HG03558 (cell line): ENCODE measurements at regions not wholly inside any gene's neighbourhood (a gene's known extent, or its start where the extent isn't known, plus 50 kb on each side); places are given as distances from the start of the nearest gene placed in this dataset.

ENCODE experiments used
- ATAC-seq: cut with Tn5 transposase; IDR thresholded peaks from one replicate; pipeline ENCODE4 v1.9.1; 2021; ENCODE audit warnings: moderate number of reproducible peaks; ENCODE audit not compliant: unreplicated experiment; ENCODE audit errors: extremely low read depth

DNA sequence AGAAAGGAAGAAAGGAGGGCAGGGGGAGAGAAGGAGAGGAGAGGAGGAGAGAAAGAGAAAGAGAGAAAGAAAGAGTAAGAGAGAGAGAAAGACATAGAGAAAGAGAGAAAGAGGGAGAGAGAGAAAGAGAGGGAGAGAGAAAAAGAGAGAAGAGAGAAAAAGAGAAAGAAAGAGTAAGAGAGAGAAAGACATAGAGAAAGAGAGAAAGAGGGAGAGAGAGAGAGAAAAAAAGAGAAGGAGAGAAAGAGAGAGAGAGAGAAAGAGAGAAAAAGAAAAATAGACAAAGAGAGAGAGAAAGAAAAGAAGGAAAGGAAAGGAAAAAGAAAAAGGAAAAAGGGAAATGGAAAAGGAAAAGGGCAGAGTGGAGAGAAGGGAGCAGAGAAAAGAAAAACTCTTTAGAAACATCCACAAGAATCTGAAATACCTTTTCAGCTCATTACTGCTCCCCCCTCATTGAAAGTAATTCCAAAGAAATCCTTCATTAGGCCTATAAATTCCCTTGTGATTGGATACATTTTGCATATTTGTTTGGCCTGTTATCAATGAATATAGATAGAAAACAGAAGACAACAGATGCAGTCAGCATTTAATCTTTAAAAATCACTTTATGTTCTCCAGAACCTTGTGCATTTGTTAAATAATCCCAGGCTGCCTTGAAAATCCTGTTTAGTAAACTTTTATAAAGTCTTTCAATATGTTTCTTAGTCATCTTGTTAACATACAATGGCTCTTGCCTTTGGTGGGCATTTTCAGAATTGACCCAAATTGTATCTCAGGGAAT lies 411.5 kb downstream of the NFIB start:
- no peak for ATAC-seq

DNA sequence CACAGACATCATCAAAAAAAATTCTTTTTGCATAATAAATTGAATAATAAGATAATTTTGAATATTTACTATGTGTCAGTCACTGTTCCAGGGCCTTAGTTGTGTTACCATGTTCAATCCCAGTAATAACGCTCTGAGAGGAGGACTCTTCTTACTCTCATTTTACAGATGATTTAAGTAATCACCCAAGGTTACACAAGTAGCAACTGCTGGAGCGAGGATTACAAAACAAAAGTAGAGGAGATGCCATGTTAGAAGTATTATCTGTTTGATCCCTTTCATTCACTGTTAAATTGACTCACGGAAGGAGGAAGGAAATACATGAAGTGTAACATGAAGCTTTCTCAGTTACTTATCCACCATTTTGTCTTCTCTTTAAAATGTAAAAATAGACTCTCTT lies 412.8 kb downstream of the NFIB start:
- ATAC-seq = no peak

DNA sequence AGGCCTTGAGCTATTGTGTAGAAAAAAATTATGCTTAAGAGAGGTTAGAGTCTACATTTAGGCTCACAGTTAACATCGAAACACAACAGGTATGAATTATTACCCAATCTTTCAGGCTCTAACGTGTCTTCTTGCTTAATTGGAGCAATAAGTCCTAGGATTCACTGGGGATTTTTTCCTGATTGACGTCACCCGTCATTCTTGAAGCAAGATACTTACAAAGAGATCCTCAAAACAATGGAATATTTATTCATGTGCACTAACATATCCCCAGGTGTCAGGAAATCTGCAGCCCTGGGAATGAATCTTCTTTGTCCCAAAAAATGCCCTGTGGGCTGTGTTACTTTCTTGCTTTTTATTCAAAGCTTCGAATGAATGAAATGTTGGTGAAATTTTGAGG lies 413.5 kb downstream of the NFIB start:
- no peak for ATAC-seq

DNA sequence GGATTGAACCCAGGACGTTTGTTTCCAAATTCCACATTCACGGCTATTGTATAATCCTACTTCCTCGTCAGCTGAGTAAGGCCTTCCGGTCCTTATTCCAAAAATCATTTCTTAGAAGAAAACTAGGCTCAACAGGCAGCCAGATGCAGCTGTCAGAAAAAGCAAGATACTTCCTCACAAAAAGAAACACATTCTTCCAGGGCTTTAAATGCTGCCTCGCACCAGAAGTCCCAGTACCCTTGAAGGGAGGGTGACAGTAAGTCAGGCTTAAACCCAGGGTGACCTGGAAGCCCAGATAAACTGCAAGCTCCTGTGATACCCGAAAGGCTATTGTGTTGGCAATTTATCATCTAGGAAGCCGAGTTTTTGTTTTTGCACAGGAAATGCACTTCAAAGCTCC lies 414.0 kb downstream of the NFIB start:
- no peak for ATAC-seq

DNA sequence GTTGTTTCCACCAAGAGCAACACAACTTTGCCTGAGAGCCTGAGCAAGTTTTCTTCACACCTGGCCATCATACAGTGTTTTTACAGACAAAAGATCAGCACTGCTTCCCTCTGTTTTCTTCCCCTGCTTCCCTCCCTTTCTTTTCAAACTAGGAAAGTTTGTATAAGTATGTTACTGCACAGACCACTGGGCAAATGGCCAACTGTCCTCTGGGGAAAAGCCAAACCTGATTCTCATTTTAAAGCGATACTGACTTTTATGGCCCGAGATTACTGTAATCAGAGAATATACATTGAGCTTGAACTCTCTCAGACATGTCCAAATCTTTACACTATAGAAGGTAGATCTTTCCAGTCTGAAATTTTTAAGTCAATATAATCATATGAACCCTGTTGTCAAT lies 415.0 kb downstream of the NFIB start:
- no peak for ATAC-seq

DNA sequence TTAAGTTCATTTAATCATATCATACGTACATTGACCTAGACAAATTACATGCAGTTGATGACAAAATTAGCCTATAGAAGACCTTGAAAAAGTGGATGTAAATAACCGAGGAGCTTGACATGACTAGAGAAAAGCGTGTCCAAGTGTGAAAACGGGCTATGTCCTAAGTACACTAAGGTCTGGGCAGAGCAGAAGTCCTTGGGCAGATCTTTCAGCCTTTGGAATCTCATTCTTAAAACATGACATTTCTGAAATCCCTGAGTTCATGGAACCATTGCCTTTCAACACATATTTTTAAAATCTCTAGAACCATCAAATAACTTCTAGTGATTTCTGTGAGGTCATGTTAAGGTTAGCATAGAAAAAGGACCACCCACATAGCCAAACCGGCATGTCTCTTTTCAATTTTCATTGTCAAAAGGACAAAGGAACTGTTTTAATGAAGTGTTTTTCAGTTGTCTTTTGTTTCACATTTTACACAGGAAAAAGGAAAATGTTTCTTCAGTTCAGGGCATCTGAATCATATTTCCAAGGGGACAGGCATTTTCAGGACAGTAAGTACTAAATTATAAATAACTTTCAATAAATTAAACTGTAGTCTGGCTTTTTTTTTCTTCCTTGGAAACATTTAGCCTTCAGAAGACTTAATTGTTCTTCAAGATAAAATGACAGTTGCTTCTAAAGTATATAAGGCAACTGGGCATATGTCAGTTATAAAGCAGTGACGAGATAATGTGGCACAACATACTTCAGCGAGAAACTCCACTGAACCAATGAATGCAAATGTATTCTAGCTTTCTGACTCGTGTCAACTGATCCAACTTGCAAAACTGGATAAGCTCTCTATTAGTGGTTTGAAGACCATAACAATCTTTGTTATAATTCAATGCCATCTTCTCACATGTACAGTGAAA lies 416.8 kb downstream of the NFIB start:
- ATAC-seq = no peak

DNA sequence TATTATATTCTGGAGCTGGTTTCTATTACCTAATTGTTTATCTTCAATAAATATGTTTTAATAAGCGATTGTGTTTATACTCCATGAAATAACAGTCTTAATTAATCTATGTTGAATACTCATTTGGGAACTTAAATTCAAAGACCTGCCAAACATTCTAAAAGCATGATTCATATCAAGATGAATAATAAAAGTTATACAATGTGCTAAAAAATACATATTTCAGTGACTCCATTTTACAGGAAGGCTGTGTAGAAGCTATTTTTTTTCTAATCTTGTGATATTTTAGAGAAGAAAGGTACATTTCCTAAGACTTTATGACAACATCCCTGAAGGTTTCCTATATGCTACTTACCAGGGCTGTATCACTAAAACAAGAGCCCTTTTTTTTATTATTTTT lies 417.9 kb downstream of the NFIB start:
- ATAC-seq = no peak

DNA sequence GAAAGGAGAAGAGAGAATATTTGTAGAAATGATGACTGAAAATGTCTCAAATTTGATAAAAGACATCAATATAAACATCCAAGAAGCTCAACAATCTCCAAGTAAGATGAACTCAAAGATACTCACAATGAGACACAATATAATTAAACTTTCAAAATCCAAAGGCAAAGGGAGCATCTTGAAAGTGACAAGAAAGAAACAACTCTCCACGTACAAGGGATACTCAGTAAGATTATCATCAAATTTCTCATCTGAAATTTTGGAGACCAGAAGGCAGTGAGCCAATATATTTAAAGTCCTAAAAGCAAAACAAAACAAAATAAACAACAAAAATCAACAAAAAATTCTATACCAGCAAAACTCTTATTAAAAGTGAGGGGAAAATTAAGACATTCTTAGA lies 428.7 kb downstream of the NFIB start:
- no peak for ATAC-seq

DNA sequence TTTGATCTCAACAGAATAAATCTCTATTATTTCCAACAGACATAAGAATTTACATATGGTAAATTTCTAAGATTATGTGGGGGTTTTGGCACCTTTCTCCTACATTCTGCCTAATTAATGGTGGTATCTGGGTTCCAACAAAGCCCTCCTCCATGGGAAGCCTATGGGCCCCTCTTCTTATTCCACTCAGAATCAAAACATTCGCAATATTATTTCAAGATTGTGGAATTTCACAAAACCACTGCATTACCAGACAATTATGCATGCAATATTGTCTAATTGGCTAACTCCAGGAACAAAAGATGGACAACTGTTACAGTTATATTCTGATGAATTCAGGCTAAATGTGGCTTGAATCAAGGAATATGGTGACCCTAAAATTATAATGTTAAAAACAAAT lies 434.0 kb downstream of the NFIB start:
- ATAC-seq = no peak

DNA sequence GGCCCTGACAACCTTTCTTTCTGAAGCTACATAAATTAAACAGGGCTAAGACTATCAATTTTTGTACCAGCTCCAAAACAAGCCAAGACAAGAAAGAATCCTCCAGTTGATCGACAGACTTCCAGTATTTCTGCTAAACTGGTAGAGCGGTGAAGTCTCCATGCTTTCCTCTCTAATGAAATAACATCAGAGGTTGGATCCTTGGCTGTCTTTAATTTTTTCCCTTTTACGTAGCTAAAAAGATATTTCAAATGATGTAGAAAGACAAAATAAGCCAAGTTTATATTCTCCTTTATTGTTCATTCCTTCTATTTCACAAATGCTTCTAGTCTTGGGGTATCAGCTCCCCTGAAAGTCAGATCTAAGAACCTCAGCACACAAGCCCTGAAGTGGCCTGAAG lies 434.9 kb downstream of the NFIB start:
- no peak for ATAC-seq

DNA sequence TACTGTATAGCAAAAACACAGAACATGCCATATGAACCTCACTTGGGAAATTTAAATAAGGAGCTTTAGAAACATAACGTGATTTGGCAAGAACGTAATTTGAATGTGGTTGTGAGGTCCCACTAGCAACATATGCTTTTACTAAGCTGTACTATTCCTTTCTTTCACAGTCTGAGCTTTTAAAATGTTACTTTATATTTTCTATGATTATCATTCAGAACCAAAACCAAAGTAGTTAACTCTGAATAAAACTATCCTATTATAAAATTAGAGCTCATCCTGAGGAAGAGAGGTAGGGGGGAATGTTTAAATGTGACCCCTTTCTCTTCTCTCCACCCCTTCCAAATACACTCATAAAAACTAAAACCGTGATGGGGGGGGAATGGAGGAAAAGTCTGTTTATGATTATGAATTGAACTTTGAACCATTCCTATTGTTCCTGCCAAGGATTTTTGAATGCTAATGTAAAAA lies 435.7 kb downstream of the NFIB start:
- ATAC-seq = no peak

DNA sequence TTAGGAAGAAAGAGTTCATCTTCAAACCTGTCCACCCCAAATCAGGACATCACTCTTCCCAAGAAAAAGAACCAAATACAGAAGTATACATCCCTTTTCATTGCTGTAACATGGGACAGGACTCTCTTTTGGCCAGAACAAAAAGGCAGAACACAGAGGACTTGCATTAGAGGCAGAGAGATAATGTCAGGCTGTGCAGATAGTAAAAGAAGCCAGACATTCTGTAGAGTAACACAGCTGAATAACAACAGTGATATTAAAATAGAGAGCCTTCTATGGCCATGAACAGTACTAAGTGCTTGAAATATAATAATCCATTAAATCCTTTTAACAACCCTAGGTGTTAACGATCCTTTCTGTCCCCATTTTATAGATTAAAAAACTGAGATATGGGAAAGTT lies 437.2 kb downstream of the NFIB start:
- no peak for ATAC-seq

DNA sequence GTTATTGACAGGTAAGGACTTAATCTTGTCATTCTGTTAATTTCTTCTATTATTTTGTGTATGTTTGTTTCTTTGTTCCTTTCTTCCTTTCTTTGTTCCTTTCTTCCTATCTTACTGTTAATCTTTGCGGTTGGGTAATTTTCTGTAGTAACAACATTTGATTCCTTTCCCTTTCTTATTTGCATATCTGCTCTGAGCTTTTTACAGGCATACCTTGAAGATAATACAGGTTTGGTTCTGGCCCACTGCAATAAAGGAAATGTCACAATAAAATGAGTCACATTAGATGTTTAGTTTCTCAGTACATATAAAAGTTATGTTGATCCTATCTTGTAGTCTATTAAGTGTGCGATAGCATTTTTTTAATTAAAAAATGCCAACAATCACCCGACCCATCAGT lies 440.7 kb downstream of the NFIB start:
- no peak for ATAC-seq

DNA sequence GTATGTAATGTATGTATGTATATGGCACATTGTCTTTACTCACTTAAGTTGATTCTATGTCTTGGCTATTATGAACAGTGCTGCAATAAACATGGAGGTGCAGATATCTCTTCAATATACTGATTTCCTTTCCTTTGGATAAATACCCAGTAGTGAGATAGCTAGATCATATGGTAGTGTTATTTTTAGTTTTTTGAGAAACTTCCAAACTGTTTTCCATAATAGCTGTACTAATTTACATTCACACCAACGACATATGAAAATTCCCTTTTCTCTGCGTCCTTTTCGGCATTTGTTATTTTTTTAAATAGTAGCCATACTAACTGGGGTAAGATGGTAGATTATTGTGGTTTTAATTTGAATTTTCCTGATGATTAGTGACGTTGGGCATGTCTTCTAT lies 445.6 kb downstream of the NFIB start:
- ATAC-seq = no peak

DNA sequence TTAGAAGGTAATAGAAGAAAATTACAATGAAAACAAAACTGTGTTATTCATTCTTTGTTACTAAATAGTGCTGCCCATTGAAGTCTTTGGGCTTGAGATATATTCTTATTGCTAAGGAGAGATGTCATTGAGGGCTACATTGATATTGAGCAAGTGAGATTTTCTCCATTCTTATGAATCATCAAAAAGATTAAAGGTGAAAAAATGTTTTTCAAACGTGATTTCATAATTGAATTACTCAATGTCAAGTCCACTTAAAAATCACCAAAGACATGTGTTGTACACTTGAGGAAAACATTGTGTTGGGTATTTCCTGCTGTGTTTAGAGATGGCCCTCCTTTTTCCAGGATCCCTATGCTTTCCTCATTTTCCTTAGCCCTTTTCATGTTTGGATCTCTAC lies 448.1 kb downstream of the NFIB start:
- no peak for ATAC-seq

DNA sequence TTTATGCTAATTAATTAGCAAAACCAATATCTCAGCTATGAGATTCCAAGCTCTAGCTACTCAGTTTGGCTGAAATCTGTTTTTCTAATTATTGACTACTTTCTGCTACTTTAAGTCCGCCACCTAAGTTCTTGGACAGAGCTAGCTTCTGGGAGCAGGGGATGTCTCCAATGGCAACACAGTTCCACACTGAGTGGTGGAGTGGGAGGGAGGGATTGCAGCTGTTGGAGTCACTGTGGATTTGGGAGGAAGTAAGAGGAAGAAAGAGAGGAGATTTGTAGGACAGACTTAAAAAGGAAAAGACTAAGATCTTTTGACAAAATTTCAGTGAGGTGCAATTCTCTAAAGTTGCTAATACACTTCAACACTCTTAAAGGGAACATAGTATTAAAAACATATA lies 450.8 kb downstream of the NFIB start:
- ATAC-seq = no peak

DNA sequence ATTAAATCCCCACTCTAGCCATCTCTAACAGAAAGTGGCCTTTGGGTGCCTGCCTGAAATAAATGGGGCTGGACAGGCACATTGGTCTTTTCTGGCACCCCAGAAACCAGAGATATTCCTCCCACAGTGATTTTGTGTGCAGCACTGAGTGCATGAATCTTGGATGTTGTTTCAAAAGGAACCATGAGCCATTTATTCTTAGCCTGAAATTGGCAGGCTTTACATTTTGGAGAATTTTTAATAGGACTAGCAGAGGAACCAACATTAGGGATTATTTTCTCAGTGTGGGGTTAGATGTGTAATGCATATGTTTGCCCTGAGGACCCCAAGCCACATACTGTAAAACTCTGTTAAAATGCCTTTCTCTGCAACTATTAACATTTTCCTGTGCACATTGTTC lies 451.3 kb downstream of the NFIB start:
- ATAC-seq = no peak

DNA sequence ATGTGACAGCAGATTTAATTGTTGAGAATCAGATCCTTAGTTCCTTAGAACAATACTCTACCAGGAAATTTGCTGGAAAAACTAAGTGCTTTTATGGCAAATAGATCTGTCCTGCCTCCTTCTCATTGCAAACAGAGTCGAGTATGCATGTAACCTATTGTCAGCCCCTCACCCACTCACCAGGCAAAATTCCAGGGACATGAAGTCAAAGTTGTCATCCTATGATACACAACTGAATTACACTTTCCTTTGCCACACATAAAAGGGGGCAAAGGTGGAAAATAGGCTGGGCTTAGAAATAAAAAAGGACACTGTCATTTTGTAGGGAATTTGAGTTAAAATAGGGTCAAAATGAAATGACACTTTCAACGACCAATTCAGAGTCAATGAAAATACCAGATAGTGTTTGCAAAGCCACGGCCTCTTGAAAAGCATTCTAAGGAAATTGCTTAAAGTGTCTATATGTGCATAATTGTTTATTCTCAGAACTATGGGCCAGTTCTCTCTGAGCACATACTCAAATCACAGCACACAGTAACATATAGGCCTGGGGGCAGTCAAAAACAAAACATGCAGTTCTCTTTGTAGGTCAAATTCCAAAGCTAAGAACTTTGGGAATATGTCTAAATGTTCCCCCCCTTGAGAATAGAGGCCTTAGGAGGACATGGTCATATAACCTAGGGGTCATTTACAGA lies 452.8 kb downstream of the NFIB start:
- ATAC-seq = no peak

DNA sequence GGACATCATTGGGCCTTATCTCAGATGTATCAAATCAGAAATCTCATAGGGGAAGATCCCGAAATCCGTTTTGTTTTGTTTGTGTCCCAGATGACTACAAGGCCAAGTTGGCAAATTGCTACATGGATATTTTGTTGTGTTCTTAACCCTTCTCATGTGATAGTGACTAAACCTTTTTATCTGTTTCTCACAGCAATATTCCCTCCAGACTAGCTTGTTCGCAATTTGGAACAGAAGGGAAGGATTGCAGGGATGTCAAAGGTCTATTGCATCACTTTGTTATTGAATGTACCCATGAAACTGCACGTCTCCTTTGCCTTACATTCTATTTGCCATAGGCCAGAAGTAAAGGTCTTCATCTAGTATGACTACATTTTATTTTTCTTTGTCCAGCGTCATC lies 453.9 kb downstream of the NFIB start:
- no peak for ATAC-seq

DNA sequence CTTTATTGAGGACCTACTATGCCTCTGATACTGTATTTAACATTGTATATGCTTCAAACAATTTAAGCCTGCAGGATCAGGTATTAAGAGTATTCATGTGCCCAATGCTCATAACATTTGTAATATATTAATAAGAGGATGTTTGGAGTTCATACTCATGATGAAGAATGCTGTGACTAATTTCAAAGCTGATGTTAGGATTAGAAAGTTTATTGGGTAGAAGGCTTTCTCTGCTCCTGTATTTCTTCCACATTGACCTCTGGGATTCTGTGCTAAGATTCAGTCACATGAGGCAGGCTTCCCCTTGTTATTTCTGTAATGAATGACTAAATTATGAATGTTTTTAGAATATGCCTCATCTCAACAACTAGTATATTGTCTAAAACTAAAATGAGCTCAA lies 456.4 kb downstream of the NFIB start:
- ATAC-seq = no peak

DNA sequence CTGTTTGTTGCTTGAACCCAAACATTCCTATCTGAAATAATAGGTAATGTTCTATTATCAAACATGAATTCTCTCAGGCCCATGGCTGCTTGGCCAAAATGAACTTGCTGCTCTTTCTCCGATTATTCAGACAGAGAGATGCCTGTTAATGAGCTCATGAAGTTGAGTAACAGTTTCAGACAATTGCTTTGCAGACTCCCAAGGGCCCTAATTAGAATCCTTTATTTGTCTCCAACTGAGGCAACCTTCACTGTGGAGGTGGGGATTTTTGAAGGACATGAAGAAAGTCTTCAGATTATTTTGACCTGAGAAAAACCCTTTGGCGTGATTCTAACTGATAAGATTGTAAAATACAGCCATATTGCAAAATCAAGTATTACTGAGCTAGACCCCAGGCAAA lies 466.7 kb downstream of the NFIB start:
- no peak for ATAC-seq
